ENCODE measurements at regions not wholly inside any gene's neighbourhood (a gene's known extent, or its start where the extent isn't known, plus 50 kb on each side); places are given as distances from the start of the nearest gene placed in this dataset.
"Not testable (repeated sequence)": the region's sequence is repeated elsewhere in the genome, so short reads cannot be mapped to it uniquely, and the experiment has no call there.

DNA sequence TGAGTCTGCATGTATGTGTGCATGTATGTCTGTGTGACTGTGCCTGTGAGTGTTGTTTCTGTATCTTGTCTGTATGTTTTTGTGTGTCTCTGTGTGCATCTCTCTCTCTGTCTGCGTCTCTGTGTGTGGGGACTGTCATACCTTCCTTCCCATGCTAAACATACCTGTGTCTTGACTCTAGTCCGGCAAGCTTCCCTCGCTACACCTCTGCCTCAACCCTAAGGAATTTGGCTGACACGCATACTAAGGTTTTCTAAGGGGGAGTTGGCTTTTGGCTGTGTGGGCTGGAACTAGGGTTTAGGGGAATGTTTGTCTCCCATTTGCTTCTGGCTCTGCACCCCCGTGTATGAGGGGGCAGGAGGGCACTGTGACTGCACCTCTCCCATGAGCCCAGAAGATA is 4500.9 kb upstream of the TPTE start:
- TF ChIP-seq, protein P1, sequence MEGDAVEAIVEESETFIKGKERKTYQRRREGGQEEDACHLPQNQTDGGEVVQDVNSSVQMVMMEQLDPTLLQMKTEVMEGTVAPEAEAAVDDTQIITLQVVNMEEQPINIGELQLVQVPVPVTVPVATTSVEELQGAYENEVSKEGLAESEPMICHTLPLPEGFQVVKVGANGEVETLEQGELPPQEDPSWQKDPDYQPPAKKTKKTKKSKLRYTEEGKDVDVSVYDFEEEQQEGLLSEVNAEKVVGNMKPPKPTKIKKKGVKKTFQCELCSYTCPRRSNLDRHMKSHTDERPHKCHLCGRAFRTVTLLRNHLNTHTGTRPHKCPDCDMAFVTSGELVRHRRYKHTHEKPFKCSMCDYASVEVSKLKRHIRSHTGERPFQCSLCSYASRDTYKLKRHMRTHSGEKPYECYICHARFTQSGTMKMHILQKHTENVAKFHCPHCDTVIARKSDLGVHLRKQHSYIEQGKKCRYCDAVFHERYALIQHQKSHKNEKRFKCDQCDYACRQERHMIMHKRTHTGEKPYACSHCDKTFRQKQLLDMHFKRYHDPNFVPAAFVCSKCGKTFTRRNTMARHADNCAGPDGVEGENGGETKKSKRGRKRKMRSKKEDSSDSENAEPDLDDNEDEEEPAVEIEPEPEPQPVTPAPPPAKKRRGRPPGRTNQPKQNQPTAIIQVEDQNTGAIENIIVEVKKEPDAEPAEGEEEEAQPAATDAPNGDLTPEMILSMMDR (IDR thresholded peaks at IDR 0.05): not testable (repeated sequence)
- TF ChIP-seq POLR2A (IDR thresholded peaks at IDR 0.05; ENCODE audit: low read depth); POLR2AphosphoS5 (IDR thresholded peaks at IDR 0.05): not testable (repeated sequence)

Data from esophagus muscularis mucosa (tissue), 3 donors.